GM18873 (cell line): ENCODE measurements at regions not wholly inside any gene's neighbourhood (a gene's known extent, or its start where the extent isn't known, plus 50 kb on each side); places are given as distances from the start of the nearest gene placed in this dataset.

Experiments used
- ATAC-seq: cut with Tn5 transposase; IDR thresholded peaks from one replicate; pipeline ENCODE4 v1.9.1; 2021; ENCODE audit warnings: mild to moderate bottlenecking, moderate library complexity, moderate number of reproducible peaks; ENCODE audit not compliant: unreplicated experiment, low FRiP score

DNA sequence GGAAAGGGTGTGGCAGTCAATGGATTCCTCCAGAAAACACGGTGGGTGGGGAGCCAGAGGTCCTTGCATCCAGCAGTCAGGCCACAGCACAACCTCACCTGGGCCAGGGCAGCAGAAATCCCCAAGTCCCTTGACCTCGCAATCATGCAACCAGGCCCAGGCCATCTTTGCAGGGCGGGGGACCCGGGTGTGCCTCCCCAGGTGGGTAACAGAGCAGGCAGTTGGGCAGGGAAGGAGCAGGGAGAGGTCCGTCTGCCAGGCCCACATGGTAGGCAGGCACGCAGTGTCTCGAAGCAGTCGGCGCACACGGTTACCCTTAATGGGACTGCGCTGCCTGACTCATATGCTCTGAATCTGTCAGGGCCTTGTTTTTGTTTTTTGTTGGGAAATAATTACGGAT, 153.0 kb downstream of the RBFOX3 start:
- no peak for ATAC-seq

DNA sequence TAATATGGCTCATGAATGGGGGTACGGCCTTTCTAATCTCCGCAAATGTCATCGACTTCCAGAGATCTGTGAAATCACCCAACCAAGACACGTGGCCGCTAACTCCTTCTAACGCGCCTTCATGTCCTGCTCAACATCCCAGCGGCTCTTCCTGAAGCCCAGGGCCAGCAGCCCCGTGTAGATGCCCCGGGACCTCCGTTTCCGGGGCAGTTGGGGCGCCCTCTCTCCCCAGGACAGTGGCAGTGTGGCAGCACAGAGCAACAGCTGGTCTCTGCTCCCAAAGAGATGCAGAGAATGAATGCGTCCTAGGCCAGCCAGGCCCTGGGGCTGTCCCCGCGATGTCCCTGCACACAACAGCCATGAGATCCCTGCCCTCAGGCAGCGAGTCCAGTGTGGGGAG, 153.5 kb downstream of the RBFOX3 start:
- ATAC-seq: no peak

GRCh38 chr17:79455636-79456035, 155.2 kb downstream of the RBFOX3 start:
- ATAC-seq: no peak

GRCh38 chr17:79454826-79455225, 156.0 kb downstream of the RBFOX3 start:
- no peak for ATAC-seq

- no peak for ATAC-seq
Measured at GRCh38 chr17:79453481-79453880, 157.4 kb downstream of the RBFOX3 start.

DNA sequence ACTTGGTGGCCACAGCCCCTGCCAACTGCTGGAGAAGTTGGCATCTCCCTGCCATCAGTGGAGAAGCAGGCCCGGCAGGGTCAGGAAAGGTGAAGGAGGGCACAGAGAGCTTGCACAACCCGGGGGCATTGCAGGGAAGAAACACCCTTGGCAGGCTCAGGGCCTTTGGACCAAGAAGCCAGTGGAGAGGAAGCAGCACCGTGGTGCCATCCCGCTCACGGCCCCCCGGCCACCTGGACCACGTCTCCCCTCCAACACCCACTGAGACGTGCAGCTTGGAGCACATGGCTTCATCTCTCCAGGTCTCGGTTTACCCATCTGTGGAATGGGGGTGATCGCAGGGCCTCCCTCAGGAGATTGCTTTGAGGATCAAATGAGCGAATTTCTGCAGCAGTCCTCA, 158.1 kb downstream of the RBFOX3 start:
- ATAC-seq: no peak

DNA sequence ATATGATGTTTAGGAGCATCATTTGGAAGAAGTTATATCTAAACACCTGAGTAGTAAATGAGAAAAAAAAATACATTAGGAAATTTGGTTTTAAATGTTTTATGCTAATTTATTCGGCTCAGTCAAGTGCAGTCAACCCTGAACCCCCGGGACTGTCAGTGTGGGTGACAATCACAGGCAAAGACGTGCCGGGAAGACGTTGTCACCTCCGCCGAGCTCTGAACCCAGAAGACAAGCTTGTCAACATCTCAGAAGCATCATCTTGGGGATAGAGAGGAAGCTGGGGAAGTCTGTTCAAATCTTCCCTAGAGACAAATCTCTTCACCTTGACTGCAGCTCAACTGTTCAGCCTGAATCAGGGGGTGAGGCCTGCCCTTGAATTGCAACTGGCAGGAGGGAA, 159.7 kb downstream of the RBFOX3 start:
- ATAC-seq: no peak

- no peak for ATAC-seq
Measured at GRCh38 chr17:79446399-79447009, 164.3 kb downstream of the RBFOX3 start.

DNA sequence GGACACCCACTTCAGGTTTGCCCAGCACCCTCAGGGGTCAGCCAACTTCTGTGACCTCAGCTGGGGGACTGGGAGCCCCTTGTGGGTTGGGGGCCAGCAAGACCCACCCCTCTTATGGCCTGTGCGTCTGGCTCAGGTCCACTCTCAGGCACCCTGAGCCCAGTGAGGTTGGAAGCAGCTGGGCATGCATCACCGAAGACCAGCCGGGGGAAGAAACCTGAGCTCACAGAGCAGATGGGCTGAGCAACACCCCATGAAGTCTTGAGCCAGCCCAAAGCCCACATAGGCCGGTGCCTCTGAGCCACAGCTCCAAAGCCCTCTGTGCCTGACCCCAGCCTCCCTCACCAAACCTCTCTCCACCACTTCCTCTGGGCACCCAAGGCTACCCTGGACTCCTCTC, 166.7 kb downstream of the RBFOX3 start:
- ATAC-seq: no peak

GRCh38 chr17:79443026-79443425, 167.8 kb downstream of the RBFOX3 start:
- ATAC-seq: no peak

DNA sequence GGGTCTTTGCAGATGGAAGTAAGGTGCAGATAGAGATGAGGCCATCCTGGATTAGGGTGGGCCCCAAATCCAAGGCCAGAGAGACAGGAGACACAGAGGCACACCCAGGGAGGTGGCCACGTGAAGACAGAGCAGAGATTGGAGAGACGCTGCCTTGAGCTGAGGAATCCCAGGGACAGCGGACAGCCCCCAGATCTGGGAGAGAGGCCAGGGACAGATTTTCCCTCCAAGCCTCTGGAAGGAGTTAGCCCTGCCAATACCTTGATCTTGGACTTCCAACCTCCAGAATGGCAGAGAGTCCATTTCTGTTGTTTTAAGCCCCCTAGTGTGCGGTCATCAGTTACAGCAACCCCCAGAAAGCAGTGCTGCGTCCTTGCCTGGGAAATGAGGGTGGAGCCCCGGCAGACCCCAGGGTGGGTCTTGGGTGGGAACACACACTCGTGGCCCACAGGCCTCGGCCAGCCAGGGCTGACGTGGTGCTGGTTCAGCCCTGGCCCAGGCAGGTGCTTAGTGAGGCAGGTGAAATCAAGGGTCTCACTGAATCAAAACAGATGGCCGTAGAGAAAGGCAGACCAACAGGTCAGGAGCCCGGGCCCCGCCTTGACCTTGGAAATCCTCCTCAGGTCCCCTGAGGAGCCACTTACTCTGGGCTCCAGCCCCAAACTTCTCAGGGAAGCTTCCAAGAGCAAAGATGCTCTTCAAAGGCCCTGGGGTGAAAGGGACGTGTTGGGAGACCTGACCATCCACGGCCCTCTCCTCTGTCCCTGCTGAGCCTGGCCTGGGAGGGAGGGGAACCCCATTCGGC, 169.3 kb downstream of the RBFOX3 start:
- ATAC-seq: no peak

- ATAC-seq: no peak
Measured at GRCh38 chr17:79440251-79440650, 170.6 kb downstream of the RBFOX3 start.

DNA sequence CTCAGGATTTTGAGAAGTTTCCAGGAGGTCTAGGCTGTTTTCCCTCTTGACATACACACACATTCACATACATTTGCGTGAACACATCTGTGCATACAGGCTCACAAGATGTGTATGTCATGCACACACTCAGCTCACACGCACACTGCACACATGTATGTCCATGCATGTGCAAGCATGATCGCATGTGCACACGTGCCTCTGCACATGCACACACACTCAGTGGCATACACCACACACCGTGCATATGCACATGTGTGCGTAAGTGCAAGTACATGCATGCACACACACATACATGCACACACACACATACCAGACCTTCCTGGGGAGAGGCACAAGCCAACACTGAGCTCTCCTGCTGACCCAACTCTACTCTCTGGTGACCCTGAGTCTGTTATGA, 171.4 kb downstream of the RBFOX3 start:
- no peak for ATAC-seq

DNA sequence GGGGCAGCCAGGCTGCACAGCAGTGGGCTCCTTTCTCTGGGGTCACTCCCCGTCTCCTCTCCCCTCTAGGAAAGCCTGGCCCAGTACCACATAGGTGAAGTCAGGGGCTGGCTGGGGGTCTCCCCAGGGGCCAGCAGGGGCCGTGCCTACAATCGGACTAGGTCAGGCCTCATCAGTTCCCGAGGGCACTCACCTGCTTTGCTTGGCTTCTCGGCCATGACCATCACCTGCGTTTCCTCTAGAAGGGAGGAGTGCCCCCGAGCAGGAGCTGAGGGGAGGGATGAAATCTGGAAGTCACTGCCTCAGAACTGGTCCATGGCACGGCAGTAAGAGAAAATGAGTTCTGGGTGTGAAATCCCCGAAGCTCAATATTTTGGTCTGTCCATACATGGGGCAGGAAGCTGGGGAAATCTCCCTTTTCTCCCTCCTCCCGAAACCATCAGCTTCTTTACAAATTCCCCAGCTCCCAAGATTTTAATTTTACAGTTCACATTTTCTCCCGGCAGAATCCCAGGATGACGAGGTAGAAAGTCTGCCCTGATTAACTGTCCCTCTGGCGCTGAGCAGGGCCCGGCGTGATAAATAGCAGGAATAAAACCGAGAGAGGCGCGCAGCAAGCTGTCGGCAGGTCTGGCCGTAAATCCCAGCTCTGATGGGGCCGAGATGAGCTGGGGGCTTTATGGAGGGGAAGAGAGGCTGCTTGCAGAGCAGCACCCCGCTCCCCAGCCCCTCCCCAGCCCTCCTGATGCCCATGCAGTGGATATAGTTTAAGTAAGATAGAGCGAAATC, 172.1 kb downstream of the RBFOX3 start:
- ATAC-seq: no peak

GRCh38 chr17:79438058-79438457, 172.8 kb downstream of the RBFOX3 start:
- no peak for ATAC-seq

- ATAC-seq: no peak
Measured at GRCh38 chr17:79437081-79437480, 173.8 kb downstream of the RBFOX3 start.

DNA sequence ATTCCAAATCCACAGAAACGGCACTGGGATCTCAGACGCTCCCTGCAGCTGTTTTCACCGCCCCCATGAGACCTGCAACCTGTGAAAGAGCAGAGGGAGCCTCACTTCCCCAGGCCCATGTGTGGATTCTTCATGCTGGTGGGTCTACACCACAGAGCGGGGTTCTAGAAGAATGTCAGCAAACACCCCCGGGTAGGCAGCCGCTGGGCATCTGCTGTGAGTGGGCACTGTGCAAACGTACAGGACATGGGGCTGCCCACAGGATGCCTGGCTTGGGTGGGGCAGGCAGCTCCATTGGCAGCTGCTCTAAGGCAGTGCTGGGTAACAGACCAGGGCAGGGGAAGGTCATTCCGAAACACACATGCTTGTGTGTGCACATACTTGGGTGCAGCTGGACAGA, 174.9 kb downstream of the RBFOX3 start:
- ATAC-seq: no peak

DNA sequence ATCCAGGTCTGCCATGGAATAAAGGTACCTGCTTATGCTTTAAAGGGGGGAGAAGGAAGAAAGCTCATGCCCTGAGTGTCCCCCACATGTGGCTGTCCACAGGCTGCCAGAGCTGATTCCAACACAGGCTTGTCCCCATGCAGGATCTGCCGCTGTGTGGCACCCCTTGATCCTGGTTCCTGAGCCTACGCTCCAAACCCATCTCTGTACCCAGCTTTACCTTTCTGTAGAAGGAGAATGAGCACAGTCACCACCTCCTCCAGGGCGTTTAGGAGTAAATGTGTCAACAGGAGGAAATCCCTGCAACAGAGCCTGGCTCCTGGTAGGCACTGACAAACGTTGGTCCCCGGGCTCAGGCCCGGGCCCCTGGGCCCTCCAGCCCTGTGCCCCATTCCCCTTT, 175.6 kb downstream of the RBFOX3 start:
- no peak for ATAC-seq

DNA sequence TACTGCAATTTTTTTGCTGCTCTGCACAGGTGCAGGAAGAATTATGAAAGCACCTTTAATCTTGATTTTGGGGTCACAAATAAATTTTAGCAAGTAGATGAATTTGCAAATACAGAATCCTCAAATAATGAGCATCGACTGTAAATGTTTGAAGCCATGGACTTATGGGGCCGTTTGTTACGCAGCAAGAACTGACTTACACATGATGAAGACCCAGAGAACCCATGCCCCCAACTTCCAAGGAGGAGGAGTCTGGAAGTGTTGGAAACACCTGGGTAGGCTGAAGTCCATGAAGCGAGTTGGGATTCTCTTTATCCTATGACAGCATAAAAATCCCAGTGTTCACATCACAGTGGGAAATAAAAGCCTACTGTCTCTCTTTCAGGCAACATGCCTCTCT, 176.6 kb downstream of the RBFOX3 start:
- no peak for ATAC-seq

GRCh38 chr17:79433379-79433778, 177.5 kb downstream of the RBFOX3 start:
- ATAC-seq: no peak

DNA sequence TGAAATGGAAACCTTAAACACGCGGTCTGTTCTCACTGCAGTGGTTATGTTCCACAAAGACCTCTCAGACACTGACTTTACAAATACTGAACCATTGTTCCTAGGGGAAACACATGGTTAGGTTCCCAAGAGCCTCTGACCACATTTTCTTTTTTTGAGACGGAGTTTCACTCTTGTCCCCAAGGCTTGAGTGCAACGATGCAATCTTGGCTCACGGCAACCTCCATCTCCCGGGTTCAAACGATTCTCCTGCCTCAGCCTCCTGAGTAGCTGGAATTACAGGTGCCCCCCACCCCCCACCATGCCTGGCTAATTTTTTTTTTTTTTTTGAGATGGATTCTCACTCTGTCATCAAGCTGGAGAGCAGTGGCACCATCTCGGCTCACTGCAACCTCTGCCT, 179.7 kb downstream of the RBFOX3 start:
- ATAC-seq: no peak
